GM19035 (cell line): ENCODE measurements at regions not wholly inside any gene's neighbourhood (a gene's known extent, or its start where the extent isn't known, plus 50 kb on each side); places are given as distances from the start of the nearest gene placed in this dataset.

ENCODE experiments used
- ATAC-seq: cut with Tn5 transposase; IDR thresholded peaks from one replicate; pipeline ENCODE4 v1.9.1; 2021; ENCODE audit not compliant: unreplicated experiment

DNA sequence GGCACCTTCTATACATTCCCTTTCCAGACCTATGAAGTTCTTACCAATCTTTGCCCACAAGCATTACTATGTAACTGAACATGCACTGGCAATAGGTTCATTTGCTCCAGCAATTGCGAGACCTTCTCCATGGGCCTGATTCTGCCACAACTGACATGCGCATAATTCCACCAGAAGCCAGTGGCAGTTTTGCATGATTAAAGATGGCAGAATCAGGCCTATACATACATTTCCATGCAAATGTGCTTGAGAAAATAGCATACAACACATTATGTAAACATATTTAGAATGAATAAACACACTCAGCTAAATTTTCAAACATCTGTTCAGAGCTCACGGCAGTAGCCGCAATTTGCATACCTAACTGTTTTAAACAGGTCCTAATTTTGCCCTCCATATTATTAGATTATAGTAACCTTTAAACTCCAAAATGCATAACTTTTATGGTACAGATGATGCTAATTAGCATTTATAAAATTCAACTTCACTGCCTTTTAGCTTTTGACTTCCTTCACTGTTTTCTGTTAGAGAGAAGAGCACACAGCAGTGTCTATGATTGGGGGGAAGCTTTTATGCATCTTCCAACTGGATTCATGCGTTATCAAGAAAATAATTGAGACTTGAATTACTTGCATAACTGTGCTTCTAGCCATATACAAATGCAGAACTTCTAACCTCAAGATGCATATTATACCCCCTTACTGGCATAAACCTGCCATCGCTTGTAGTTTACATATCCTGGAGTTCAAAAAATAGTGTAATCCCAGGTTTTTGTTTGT lies 155.3 kb upstream of the CDH19 start:
- no peak for ATAC-seq

- ATAC-seq: no peak
Observed at GRCh38 chr18:66757946-66758345, 154.1 kb upstream of the CDH19 start.

- ATAC-seq: no peak
Observed at GRCh38 chr18:66754335-66754734, 150.4 kb upstream of the CDH19 start.

- no peak for ATAC-seq
Observed at GRCh38 chr18:66752733-66753132, 148.8 kb upstream of the CDH19 start.

GRCh38 chr18:66749481-66750035 lies 145.7 kb upstream of the CDH19 start:
- ATAC-seq: no peak

GRCh38 chr18:66749030-66749429 lies 145.1 kb upstream of the CDH19 start:
- no peak for ATAC-seq

- no peak for ATAC-seq
Observed at GRCh38 chr18:66742832-66743231, 138.9 kb upstream of the CDH19 start.

GRCh38 chr18:66735933-66736332 lies 132.0 kb upstream of the CDH19 start:
- no peak for ATAC-seq

DNA sequence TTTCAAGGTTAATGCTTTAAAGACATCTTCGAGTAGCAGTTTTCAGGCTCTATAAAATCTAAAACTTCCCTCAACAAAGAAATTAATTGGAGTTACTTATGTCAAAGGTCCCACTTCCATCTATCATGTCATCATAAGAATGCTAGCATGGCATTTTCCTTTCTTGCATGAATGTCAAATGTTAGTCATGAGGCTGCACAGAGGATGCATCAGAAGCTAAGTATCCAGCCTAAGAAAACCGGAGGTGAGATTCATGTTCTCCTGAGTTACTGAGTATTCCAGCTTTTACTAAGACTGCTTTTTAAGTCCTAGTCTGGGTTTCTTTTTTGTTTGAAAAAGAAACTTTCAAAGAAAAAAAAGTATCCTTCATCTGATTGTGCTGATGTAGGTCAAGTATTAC lies 130.6 kb upstream of the CDH19 start:
- no peak for ATAC-seq

DNA sequence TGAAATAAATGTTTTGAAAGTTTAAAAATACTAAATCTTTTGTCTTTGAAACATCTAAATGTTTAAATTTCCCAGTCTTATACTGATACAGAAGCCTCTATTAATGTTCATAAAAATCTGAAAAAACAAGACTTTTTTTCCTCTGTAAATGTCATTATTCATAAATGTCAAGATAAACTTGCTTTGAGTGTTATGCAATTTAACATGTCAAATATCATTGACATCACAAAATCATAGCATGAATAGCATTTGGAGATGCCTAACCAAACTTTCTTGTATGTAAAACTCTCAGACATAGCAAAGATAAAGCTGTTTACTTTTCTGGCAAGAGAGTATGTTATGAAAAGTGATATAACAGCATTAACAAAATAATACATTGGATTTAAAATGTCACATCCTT lies 128.0 kb upstream of the CDH19 start:
- ATAC-seq: no peak

- ATAC-seq: no peak
Observed at GRCh38 chr18:66729442-66730239, 125.8 kb upstream of the CDH19 start.

- ATAC-seq: no peak
Observed at GRCh38 chr18:66728951-66729350, 125.1 kb upstream of the CDH19 start.

DNA sequence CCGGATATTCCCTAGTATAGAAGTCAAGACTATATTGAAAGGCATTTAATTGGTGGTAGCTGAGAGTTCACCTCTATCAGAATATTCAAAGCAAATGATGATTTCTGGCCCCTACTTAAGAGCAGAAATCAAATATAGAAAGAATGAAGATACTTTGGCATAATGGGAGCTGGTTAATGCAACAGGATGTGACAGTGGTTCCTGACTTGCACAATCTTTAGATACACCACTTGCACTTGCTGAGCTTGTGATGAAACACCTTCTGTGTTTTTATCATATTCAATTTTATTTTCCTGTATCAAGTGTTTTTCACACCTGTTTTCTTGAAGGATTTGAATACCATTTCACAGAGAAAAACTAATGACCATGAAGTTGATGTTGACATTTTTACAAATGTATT lies 124.1 kb upstream of the CDH19 start:
- no peak for ATAC-seq

- ATAC-seq: no peak
Observed at GRCh38 chr18:66724664-66725356, 120.9 kb upstream of the CDH19 start.

- ATAC-seq: no peak
Observed at GRCh38 chr18:66722671-66723070, 118.8 kb upstream of the CDH19 start.

- no peak for ATAC-seq
Observed at GRCh38 chr18:66708646-66709045, 104.8 kb upstream of the CDH19 start.

- ATAC-seq: no peak
Observed at GRCh38 chr18:66707473-66707872, 103.6 kb upstream of the CDH19 start.

DNA sequence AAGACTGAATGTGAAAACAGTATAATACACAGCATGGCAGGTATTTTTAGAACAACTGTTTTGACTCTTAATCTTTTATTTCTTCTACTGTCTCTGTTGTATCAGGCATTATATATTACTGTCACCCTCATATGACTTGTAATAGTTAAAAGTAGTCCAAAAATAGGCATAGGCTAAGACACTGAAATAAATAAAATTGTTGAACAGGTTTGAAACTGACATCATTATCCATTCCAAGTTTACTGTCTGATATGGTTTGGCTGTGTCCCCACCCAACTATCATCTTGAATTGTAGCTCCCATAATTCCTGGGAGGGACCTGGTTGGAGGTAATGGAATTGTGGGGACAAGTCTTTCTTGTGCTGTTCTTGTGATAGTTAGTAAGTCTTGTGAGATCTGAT lies 91.4 kb upstream of the CDH19 start:
- no peak for ATAC-seq

DNA sequence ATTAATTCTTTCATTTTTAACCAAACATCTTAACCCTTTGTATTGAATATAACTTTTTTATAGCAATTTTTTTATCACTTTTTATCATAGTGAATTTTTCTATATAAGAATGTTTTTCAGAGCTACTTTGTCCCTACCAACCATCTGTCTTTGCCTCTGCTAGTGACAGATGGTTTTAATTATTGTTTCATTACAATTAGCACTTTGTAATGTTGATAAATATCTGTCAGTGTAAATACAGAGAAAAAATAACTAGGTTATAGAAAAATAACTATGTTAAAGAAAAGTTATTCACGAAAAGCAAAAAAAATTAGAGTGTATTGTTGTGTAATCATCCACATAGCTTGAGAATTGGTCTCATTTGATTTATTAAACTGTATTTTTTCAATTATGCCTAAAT lies 91.0 kb upstream of the CDH19 start:
- no peak for ATAC-seq

DNA sequence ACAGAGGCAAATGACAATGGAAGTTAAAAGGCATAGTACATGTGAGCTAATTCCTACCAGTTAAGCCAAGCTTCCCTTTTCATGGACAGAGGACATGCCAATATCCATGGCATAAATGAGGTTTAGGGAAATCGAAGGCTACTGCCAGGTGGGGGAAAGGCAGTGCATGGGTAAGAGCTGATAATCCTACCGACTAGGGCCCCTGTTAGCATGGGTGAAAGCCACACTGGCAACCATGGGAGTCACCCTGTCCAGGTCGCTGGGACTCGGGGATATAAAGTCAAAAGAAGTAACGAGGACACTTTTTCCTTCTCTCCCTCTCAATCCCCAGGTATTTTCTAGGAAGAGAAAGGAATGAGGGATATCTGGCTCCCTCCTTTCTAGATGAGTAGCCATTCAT lies 83.7 kb upstream of the CDH19 start:
- no peak for ATAC-seq

DNA sequence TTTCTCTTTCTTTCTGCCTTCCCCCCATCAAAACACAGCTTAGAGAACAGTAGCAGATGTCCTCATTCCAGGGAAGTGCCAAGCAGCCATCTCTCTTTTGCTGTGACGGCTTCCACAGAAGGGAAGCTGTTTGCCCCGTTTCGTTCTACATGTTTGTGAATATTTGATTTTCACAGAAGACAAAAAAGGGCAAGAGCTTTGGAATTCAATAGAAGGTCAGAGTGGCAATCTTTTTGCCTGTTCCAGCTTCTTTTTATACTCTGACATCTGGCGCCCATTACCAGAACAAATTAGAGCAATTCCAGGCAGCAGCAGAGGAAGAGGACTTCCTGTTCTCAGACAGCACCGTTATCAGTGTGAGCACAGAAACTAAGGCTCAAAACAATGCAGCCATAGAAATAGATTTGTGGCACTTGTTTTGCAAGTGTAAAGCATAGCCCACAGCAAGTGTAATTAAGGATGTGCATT lies 79.0 kb upstream of the CDH19 start:
- no peak for ATAC-seq
